Nephron progenitor cell (in vitro differentiated cells): ENCODE measurements at regions not wholly inside any gene's neighbourhood (a gene's known extent, or its start where the extent isn't known, plus 50 kb on each side); places are given as distances from the start of the nearest gene placed in this dataset.

Source experiments
- DNase-seq: peaks from one replicate; pipeline ENCODE4 v3.0.0; 2021
- H3K27ac Mint-ChIP-seq: 2 replicates; pipeline ENCODE4 v1.8.0; 2021; ENCODE audit warnings: mild to moderate bottlenecking, moderate library complexity, mixed read lengths
- H3K27me3 Mint-ChIP-seq: 2 replicates; pipeline ENCODE4 v1.8.0; 2021; ENCODE audit warnings: mild to moderate bottlenecking, low read depth, mixed read lengths; ENCODE audit not compliant: poor library complexity
- H3K36me3 Mint-ChIP-seq: 2 replicates; pipeline ENCODE4 v1.8.0; 2021; ENCODE audit warnings: low read depth, mixed read lengths
- H3K4me1 Mint-ChIP-seq: 2 replicates; pipeline ENCODE4 v1.8.0; 2021; ENCODE audit warnings: mixed read lengths
- H3K4me3 Mint-ChIP-seq: 2 replicates; pipeline ENCODE4 v1.8.0; 2021; ENCODE audit warnings: mild to moderate bottlenecking, moderate library complexity, mixed read lengths
- H3K9me3 Mint-ChIP-seq: 2 replicates; pipeline ENCODE4 v1.8.0; 2021; ENCODE audit warnings: mild to moderate bottlenecking, moderate library complexity, mixed read lengths
- TF ChIP-seq, protein P1 (sequence below): fragments of 200-600 bp; sonication (generic); IDR thresholded peaks from 2 replicates; pipeline ENCODE4 v1.5.0; 2021; ENCODE audit warnings: antibody characterized with exemption

GRCh38 chr4:181693517-181693916 is 549.7 kb upstream of the TENM3 start:
- H3K4me1 Mint-ChIP-seq: peaks cover 6% of the 10 kb centered on the region

GRCh38 chr4:181698221-181698620 is 545.0 kb upstream of the TENM3 start:
- H3K9me3 Mint-ChIP-seq: no peaks in the 10 kb centered on the region
- TF ChIP-seq, protein P1, sequence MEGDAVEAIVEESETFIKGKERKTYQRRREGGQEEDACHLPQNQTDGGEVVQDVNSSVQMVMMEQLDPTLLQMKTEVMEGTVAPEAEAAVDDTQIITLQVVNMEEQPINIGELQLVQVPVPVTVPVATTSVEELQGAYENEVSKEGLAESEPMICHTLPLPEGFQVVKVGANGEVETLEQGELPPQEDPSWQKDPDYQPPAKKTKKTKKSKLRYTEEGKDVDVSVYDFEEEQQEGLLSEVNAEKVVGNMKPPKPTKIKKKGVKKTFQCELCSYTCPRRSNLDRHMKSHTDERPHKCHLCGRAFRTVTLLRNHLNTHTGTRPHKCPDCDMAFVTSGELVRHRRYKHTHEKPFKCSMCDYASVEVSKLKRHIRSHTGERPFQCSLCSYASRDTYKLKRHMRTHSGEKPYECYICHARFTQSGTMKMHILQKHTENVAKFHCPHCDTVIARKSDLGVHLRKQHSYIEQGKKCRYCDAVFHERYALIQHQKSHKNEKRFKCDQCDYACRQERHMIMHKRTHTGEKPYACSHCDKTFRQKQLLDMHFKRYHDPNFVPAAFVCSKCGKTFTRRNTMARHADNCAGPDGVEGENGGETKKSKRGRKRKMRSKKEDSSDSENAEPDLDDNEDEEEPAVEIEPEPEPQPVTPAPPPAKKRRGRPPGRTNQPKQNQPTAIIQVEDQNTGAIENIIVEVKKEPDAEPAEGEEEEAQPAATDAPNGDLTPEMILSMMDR: no peak
- H3K4me3 Mint-ChIP-seq: no peak overlapping the region
- no peaks in the 10 kb centered on the region for H3K36me3 Mint-ChIP-seq
- no peak for DNase-seq
- H3K27ac Mint-ChIP-seq: no peak overlapping the region
- no peaks in the 10 kb centered on the region for H3K27me3 Mint-ChIP-seq
- H3K4me1 Mint-ChIP-seq: peaks cover 12% of the 10 kb centered on the region

More at GRCh38 chr4:181693517-181693916, 549.7 kb upstream of the TENM3 start:
- Mint-ChIP-seq H3K36me3 (no peaks in the 10 kb centered on the region), H3K27ac (no peak overlapping the region), H3K9me3 (no peaks in the 10 kb centered on the region), H3K4me3 (no peak overlapping the region), H3K27me3 (no peaks in the 10 kb centered on the region)
- TF ChIP-seq, protein P1: no peak
- no peak for DNase-seq

GRCh38 chr4:181701214-181701613 is 542.0 kb upstream of the TENM3 start:
- H3K27ac Mint-ChIP-seq: no peak overlapping the region
- no peaks in the 10 kb centered on the region for H3K36me3 Mint-ChIP-seq
- peaks cover 18% of the 10 kb centered on the region for H3K4me1 Mint-ChIP-seq
- H3K4me3 Mint-ChIP-seq: no peak overlapping the region
- TF ChIP-seq, protein P1: no peak
- no peaks in the 10 kb centered on the region for H3K27me3 Mint-ChIP-seq
- no peak for DNase-seq
- H3K9me3 Mint-ChIP-seq: no peaks in the 10 kb centered on the region

DNA sequence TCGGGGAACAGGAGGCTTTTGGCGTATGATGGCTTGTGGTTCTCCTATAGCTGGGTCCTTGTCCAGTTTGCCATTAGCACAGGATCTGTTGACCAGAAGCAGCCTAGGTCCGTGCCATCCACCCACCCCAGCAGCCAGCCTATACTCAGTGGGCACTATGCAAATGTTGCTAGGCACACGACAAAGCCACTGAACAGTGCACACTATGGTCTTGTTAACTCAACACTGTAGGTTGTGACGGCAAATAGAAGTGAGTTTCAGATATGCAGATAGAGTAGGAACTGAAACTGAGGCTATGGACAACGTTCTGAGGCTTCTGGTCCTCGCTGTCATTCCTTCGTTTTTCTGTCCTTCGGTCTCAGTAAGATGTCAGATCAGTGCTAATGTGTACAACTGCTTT is 541.3 kb upstream of the TENM3 start:
- no peak overlapping the region for H3K4me3 Mint-ChIP-seq
- H3K4me1 Mint-ChIP-seq: peaks cover 18% of the 10 kb centered on the region
- H3K27ac Mint-ChIP-seq: no peak overlapping the region
- no peaks in the 10 kb centered on the region for H3K27me3 Mint-ChIP-seq
- TF ChIP-seq, protein P1: no peak
- no peaks in the 10 kb centered on the region for H3K9me3 Mint-ChIP-seq
- no peak for DNase-seq
- H3K36me3 Mint-ChIP-seq: no peaks in the 10 kb centered on the region

DNA sequence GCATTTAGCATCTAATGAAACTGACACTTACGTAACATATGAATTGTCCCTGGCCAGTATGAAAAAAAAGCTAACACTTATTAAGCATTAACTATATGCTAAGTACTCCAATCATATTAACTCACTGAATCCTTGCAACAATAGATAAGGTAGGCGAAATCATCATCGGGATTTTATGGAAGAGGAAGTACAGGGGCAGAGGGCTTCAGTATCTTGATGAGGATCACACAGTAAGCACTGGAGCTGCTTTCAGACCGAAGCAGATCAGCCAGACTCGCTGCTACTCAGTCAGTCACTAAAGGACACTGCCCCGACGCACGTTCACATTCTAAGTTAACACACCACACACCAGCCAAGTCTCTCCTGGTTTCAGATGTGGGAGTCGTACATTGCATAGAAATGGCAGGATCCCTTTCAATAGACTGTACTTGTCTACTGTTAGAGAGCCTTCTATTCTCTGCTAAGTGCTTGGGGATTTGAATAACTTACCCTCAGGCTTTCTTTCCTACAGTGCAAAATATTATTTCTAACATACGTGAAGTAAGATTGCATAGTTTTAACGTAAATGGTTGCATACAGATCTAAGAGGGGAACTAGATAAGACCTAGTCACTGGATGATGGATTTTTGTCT is 540.2 kb upstream of the TENM3 start:
- Mint-ChIP-seq H3K27ac (no peak overlapping the region), H3K36me3 (no peaks in the 10 kb centered on the region), H3K9me3 (no peaks in the 10 kb centered on the region), H3K4me1 (peaks cover 18% of the 10 kb centered on the region), H3K4me3 (no peak overlapping the region), H3K27me3 (no peaks in the 10 kb centered on the region)
- DNase-seq: no peak
- TF ChIP-seq, protein P1: no peak

GRCh38 chr4:181710143-181710542 is 533.1 kb upstream of the TENM3 start:
- Mint-ChIP-seq H3K27me3 (peaks cover 3% of the 10 kb centered on the region), H3K9me3 (peaks cover 6% of the 10 kb centered on the region), H3K4me3 (no peak overlapping the region), H3K27ac (peak overlapping the region; percentile 7), H3K36me3 (no peaks in the 10 kb centered on the region), H3K4me1 (peaks cover 5% of the 10 kb centered on the region)
- TF ChIP-seq, protein P1: no peak
- DNase-seq: no peak
